OCI-LY3 (cell line): ENCODE measurements at regions not wholly inside any gene's neighbourhood (a gene's known extent, or its start where the extent isn't known, plus 50 kb on each side); places are given as distances from the start of the nearest gene placed in this dataset.

Experiments
- EZH2phosphoT487 ChIP-seq: fragments of 200-600 bp; shearing (Covaris generic); IDR thresholded peaks from 2 replicates; pipeline ENCODE4 v1.6.1; 2018; ENCODE audit warnings: antibody characterized with exemption, mixed run types, low read depth
- TF ChIP-seq, protein P1 (sequence below): fragments of 200-600, 300-600 bp; sonication (generic); IDR thresholded peaks from 2 replicates; pipeline ENCODE4 v1.5.1; 2014; ENCODE audit warnings: antibody characterized with exemption, low read length, low read depth

DNA sequence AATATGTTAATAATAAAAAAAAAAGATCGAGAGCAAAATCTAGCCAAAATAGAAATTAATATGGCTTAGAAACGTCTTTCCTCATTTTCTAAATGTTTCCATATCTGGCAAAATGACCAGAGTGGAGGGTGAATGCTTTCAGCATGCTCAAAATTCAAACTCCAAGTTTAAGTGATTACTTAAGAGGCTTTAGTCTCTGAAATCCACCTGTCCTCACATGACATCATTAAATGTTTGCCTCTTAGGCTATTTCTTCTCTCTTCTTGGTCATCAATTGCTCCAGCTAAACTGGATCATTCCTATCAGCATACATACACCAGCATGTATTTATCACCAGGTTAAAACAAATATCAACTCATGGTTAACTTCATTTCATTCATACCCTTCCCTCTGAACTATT lies 54.5 kb upstream of the ATXN3L start:
- TF ChIP-seq, protein P1, sequence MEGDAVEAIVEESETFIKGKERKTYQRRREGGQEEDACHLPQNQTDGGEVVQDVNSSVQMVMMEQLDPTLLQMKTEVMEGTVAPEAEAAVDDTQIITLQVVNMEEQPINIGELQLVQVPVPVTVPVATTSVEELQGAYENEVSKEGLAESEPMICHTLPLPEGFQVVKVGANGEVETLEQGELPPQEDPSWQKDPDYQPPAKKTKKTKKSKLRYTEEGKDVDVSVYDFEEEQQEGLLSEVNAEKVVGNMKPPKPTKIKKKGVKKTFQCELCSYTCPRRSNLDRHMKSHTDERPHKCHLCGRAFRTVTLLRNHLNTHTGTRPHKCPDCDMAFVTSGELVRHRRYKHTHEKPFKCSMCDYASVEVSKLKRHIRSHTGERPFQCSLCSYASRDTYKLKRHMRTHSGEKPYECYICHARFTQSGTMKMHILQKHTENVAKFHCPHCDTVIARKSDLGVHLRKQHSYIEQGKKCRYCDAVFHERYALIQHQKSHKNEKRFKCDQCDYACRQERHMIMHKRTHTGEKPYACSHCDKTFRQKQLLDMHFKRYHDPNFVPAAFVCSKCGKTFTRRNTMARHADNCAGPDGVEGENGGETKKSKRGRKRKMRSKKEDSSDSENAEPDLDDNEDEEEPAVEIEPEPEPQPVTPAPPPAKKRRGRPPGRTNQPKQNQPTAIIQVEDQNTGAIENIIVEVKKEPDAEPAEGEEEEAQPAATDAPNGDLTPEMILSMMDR: no peak
- no peak for TF ChIP-seq EZH2phosphoT487
